ENCODE measurements at regions not wholly inside any gene's neighbourhood (a gene's known extent, or its start where the extent isn't known, plus 50 kb on each side); places are given as distances from the start of the nearest gene placed in this dataset.
"Not testable (repeated sequence)": the region's sequence is repeated elsewhere in the genome, so short reads cannot be mapped to it uniquely, and the experiment has no call there.

GRCh38 chr1:171397851-171398469 lies 84.0 kb downstream of the FMO4 start:
- TF ChIP-seq ZNF8 (CRISPR knock-in tag; IDR thresholded peaks at IDR 0.05) = no peak
- no peak for TF ChIP-seq CSDC2 (CRISPR knock-in tag; IDR thresholded peaks at IDR 0.05)
- TF ChIP-seq ZFP30 (CRISPR knock-in tag; IDR thresholded peaks at IDR 0.05) = no peak
- TF ChIP-seq ESRRG (CRISPR knock-in tag; IDR thresholded peaks at IDR 0.05) = no peak
- no peak for TF ChIP-seq ISL1 (CRISPR knock-in tag; IDR thresholded peaks at IDR 0.05)
- no peak for TF ChIP-seq BACH2 (CRISPR knock-in tag; IDR thresholded peaks at IDR 0.05; ENCODE audit: borderline replicate concordance)
- TF ChIP-seq TOX (CRISPR knock-in tag; IDR thresholded peaks at IDR 0.05; ENCODE audit: borderline replicate concordance) = no peak
- TF ChIP-seq TSHZ2 (CRISPR knock-in tag; IDR thresholded peaks at IDR 0.05) = no peak
- no peak for TF ChIP-seq ARNTL (CRISPR knock-in tag; IDR thresholded peaks at IDR 0.05; ENCODE audit: borderline replicate concordance, low read depth)
- TF ChIP-seq CREB5 (CRISPR knock-in tag; IDR thresholded peaks at IDR 0.05; ENCODE audit: low read depth) = no peak
- TF ChIP-seq ZNF70 (CRISPR knock-in tag; IDR thresholded peaks at IDR 0.05) = no peak
- TF ChIP-seq, protein P1, sequence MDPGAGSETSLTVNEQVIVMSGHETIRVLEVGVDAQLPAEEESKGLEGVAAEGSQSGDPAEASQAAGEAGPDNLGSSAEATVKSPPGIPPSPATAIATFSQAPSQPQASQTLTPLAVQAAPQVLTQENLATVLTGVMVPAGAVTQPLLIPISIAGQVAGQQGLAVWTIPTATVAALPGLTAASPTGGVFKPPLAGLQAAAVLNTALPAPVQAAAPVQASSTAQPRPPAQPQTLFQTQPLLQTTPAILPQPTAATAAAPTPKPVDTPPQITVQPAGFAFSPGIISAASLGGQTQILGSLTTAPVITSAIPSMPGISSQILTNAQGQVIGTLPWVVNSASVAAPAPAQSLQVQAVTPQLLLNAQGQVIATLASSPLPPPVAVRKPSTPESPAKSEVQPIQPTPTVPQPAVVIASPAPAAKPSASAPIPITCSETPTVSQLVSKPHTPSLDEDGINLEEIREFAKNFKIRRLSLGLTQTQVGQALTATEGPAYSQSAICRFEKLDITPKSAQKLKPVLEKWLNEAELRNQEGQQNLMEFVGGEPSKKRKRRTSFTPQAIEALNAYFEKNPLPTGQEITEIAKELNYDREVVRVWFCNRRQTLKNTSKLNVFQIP (CRISPR knock-in tag; IDR thresholded peaks at IDR 0.05; ENCODE audit: borderline replicate concordance, low read depth) = no peak
- TF ChIP-seq ZNF565 (CRISPR knock-in tag; conservative IDR thresholded peaks at IDR 0.05; ENCODE audit: low read depth) = no peak
- no peak for TF ChIP-seq RARB (CRISPR knock-in tag; IDR thresholded peaks at IDR 0.05)
- TF ChIP-seq CSRNP3 (CRISPR knock-in tag; IDR thresholded peaks at IDR 0.05) = no peak
- no peak for ATAC-seq

GRCh38 chr1:171403393-171403792 lies 81.9 kb upstream of the PRRC2C start:
- no peak for TF ChIP-seq ZNF565 (CRISPR knock-in tag; conservative IDR thresholded peaks at IDR 0.05; ENCODE audit: low read depth)
- no peak for TF ChIP-seq CSRNP3 (CRISPR knock-in tag; IDR thresholded peaks at IDR 0.05)
- TF ChIP-seq CSDC2 (CRISPR knock-in tag; IDR thresholded peaks at IDR 0.05) = no peak
- TF ChIP-seq TOX (CRISPR knock-in tag; IDR thresholded peaks at IDR 0.05; ENCODE audit: borderline replicate concordance) = no peak
- no peak for TF ChIP-seq ZFP3 (CRISPR knock-in tag; IDR thresholded peaks at IDR 0.05)
- no peak for TF ChIP-seq OSR1 (CRISPR knock-in tag; IDR thresholded peaks at IDR 0.05)
- TF ChIP-seq RARB (CRISPR knock-in tag; IDR thresholded peaks at IDR 0.05) = no peak

GRCh38 chr1:171405391-171405714 lies 80.0 kb upstream of the PRRC2C start:
- TF ChIP-seq BACH2 (CRISPR knock-in tag; IDR thresholded peaks at IDR 0.05; ENCODE audit: borderline replicate concordance) (no peak), TOX (CRISPR knock-in tag; IDR thresholded peaks at IDR 0.05; ENCODE audit: borderline replicate concordance) (no peak), ZNF565 (CRISPR knock-in tag; conservative IDR thresholded peaks at IDR 0.05; ENCODE audit: low read depth) (no peak), ZFP3 (CRISPR knock-in tag; IDR thresholded peaks at IDR 0.05) (no peak), PATZ1 (CRISPR knock-in tag; IDR thresholded peaks at IDR 0.05; ENCODE audit: borderline replicate concordance) (no peak), ZC3H10 (CRISPR knock-in tag; IDR thresholded peaks at IDR 0.05) (no peak), ARNTL (CRISPR knock-in tag; IDR thresholded peaks at IDR 0.05; ENCODE audit: borderline replicate concordance, low read depth) (no peak)
- ATAC-seq = no peak

More at GRCh38 chr1:171403393-171403792, 81.9 kb upstream of the PRRC2C start:
- no peak; the same call in 2 of the 3 replicates for ATAC-seq

- ATAC-seq = not testable (repeated sequence)
These were observed 71.8 kb upstream of the PRRC2C start for GRCh38 chr1:171413557-171413956.
